Stimulated activated CD8-positive, alpha-beta memory T cell treated with anti-CD3 and anti-CD28 coated beads, Interleukin-12 subunit alpha, Interleukin-12 subunit beta, amount 100 ng/mL, for 24 hours (primary cell): ENCODE measurements at regions not wholly inside any gene's neighbourhood (a gene's known extent, or its start where the extent isn't known, plus 50 kb on each side); places are given as distances from the start of the nearest gene placed in this dataset.

Experiments used
- DNase-seq: peaks from one replicate; pipeline ENCODE4 v3.0.0-alpha.2; 2020; ENCODE audit errors: extremely low read depth

DNA sequence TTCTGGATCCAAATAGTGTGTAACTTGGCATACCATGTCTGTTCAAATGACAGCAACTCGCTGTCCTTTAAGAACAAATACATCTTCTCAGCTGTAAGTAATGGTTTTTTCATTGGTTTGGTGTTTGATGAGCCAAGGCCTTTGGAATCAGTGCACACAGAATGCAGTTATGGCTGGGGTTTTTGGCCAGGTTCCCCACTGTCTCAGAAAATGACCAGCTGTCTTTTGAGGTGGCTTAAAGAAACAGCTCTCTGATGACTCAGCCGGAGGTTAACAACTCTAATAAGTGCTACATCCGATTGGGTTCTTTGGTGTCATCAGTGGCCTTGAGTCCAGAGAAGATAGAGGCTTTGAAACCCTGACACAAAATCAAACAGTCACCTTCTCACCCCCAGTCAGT is 688.4 kb downstream of the REEP3 start:
- DNase-seq: no peak

DNA sequence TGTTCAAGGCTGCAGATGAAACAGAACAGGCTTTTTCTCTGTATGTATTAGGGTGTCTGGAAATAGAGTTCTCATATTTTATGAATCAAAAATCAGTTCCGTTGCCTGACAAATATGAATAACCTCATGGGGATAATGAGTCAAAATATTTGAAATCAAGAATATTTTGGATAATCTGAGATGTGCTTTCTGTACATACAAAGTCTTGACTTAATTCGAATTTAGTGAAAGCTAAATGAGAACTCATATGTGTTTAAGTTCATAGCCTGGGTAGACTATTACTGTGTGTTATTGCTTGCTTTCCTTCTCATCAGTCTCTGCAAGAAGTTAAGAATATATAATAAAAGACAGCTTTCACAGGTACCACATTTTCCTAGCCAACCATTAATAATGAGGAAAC is 689.0 kb downstream of the REEP3 start:
- no peak for DNase-seq

DNA sequence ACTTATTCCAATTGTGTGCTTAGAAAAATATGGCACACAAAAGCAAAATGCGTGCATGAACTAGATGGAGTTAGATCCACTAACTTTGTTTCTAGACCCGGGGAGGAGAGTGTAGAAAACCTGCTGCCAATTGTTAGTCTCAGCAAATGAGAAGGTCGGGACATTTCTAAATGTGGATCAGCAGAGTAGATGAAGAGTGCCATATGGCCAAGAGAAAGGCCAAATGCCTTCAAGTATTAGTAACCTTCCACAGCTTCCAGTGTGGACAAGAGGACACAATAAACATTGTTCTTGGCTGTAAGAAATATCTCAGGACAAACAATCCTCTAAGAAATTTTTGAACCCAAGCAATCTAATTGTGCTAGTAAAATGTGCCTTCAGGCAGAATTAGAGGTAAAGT is 690.3 kb downstream of the REEP3 start:
- DNase-seq: no peak

DNA sequence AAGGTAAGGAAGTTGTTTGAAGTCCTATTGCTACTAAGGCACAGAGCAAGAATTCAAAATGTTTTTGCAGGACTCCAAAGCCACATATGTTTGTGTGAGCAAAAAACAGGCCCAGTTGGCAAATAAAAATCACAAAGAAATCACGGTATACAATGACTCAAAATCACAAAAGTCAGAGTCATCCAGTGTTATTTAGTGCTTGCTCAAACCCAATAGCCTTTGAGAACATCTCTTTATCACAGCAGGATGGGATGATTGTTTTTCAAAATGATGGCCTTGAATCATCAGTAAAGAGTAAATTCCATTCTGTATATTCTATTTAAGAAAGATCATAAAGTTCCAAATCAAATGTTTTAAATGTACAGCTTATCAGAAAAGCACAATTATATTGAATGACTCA is 693.9 kb downstream of the REEP3 start:
- no peak for DNase-seq

DNA sequence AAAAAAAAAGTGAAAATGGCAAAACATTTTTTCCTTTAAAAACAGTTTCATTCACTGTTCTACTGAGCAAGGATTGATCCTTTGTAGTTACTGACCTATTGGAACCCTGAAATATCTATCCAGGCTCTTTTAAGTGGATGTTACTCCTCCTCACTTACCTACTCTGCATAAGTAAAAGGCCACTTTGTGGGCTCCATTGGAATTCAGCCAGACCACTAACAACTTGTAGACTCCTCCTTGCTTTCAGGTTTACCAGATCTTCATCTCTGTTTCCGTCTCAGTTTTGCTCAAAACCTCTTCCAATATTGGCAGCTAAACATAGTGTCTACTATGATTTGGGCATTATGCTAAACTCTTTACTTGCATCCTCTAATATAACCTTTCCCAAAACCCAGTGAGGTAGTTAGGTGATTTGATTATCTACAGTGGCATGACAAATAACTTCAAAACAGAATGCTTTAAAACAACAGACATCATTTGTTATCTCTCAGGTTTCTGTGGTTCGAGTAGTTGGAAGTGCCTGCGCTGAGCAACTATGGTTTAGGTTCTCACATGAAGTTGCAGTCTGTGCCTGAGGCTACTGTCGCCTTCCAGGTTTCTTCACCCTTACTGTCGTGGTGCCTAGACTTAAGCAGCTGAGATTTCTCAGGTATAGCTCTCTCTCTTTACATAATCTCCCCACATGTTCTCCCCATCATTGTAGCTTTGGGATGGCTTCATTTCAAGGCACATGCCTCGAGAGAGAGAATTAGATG is 698.2 kb downstream of the REEP3 start:
- DNase-seq: no peak

DNA sequence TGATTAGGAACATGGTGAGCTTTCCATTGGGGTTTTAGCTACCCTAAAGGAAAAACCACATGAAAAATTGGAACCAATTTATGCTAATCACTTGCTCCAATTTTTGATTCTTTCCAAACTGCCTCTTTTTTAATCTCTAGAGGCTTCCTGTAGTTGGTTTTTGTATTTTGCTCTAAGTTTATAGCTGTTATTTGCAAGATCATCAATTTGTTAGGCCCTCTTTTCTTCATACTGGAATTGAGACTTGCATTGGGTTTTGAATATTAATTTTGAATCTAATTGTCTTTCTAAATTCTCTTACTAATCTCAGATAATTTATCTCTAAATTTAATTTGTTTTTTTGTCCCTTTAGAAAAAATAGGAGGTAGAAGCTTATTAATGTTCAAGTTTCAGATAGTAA is 713.3 kb downstream of the REEP3 start:
- no peak for DNase-seq

DNA sequence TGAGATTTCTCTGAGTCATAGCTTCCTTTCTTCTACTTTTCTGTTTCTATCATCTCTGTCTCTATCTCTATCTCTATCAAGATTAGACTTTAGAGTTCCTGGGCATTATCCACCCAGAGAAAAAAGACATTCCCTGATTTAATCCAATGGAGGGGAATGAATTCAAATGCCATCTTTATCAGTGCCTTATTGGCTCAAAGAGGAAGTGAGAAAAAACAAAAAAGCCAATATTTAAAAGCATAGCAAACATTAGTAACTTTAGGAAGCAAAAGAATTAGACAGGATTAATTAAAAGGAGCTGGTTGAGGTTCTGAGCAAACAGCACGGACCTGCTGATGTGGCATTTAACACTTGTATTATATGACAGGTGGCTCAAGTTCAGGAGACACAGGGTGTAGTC is 736.5 kb downstream of the REEP3 start:
- no peak for DNase-seq

DNA sequence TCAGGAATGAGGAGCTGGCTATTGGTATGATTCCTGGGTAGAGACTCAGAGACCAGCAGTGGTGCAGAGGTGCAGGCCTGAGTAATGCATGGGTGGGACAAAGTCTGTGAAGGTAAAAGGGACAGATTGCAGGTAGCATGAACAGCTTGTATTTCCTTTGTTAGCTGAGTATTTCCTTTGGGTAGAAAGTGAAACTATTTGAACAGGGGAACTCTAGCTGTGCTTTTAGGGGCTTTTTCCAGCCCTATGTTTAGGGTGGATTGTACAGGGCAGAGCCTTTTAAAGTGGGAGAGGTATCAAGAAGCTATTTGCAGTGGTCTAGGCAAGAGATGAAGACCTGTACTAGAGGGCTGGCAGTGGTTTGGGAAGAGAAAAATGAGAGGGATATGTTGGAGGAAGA is 739.9 kb downstream of the REEP3 start:
- DNase-seq: no peak

DNA sequence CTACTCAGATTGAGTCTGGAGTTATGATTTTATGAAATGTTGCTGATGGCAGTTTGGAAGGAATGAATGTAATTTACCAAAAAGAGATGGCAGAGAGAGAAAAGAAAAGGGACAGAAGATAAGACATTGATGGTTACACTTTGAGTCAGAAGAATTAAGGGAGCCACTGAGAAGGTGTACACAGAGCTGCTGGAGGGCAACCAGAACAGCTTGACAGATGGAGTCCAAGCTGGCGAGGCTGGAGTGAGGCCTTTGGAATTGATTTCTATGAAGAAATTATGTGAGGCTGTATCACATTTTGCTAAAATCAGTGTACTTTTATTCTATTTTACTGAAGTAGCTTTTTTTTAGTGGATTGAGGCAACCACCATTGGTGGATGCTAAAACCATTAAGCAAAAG is 740.5 kb downstream of the REEP3 start:
- DNase-seq: no peak

DNA sequence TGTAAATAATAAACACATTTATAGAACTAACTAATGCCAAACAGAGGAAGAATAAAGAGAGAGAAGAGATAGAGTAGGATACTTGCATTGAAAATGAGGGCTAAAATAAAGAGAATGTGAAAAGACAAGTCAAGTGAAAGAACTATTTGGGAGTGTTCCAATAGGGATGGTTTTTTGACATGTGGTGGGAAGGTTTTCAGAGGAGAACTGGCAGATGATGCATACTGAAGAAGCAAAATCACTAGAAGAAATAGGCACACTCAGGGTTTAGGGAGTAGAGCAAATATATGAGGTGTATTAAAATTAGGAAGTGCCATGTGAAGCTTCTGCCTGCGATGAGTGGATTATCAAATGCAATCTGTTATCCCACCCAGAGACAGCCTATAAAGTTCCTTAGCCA is 744.8 kb downstream of the REEP3 start:
- no peak for DNase-seq

DNA sequence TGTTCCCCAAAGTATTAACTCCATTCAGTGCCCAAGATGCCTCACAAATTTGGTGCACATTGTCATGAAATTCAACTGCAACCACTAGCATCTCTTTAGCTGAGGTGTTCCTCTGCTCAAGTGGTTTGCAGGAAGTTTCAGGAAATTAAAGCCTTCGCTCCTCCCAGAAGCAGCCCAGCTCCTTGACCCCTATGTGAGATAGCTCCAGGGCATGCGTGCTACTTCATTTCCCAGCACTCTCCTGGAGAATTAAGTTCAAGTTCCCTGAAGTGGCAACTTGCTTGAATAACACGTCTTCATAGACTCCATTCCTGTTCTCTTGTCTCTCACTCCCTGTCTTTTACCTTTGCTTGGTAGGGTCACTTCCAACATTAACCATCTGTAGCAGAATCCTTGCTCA is 750.3 kb downstream of the REEP3 start:
- DNase-seq: no peak

DNA sequence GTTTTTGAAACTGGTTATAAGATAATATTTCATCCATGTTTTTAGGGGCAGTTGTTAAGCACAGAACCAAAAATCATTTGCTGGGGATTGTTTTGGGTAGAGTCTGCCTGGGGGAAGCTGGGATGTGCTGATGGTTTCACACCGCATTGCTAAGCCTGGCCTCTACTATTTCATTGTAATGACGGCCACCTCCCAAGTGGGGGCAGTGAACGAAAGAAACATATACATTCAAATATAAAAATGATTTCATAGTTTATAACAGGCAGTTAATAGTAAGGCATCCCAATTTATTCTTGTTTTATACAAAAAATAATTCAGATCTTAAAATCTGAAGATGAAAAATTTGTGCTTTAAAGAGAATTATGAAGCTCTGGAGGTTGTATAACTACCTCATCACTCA is 750.8 kb downstream of the REEP3 start:
- DNase-seq: no peak

DNA sequence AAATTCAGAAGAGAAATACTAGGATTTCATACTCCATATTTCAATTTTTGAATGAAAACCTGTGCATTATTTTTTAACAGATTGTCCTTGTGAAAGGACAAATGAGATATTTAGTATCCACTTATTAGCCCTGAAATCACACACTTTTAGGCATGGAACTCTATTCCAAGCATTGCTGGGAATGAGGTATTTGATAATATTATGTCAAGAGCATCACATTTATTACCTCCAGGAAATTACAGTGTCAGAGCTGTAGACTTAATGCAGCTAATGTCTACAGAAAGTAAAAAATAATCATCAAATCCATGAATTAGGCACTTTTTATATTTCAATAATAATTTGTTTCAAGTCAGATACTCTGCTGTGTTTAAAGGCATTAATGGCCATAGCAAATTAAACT is 753.8 kb downstream of the REEP3 start:
- DNase-seq: no peak

DNA sequence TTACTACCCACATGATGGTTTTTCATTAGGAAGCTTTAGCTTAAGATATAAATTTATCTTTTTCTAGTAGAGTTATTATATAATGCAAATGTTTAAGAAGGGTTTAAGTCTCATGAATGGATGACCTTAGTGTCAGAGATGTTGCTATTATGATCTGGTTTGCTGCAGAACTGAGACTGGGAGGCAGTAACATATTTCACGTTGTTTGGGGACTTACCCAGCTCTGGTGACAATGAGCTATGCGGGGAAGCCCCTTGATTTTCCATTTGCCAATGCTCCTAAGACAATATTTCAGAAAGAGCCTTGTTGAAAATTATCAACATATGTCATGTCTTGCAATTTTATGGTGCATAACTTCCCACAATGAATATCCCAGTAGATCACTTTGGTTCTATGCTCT is 754.6 kb downstream of the REEP3 start:
- no peak for DNase-seq

DNA sequence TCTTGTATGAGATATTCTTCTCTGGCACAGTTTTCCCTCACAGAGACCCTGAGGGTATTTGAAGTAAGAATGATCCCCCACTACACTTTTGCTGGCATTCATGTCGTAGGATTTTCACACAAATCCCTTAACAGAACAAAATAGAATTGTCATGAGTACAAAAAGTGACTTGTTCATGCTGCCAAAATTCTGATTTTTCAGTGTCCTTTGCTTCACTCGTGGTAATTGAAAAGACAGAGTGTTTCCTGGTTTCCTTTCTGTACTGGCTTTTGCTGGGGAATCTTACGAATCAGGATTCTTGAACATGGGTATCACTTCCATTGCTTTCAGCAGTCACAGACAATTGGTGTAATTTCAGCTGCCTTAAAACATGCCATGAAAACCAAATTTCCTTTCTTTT is 756.3 kb downstream of the REEP3 start:
- DNase-seq: no peak

DNA sequence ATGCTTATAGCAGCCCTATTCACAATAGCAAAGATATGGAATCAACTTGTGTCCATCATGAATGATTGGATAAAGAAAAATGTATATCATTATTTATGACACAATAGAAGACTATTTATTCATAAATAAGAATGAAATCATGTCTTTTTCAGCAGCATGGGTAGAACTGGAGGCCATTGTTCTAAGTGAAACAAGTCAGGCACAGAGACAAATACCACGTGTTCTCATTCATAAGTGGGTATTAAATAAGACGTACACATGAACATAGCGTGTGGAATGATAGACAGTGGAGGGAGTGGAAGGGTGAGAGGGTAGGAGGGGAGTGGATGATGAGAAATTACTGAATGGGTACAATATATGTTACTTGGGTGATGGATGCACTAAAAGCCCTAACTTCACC is 762.4 kb downstream of the REEP3 start:
- DNase-seq: no peak

DNA sequence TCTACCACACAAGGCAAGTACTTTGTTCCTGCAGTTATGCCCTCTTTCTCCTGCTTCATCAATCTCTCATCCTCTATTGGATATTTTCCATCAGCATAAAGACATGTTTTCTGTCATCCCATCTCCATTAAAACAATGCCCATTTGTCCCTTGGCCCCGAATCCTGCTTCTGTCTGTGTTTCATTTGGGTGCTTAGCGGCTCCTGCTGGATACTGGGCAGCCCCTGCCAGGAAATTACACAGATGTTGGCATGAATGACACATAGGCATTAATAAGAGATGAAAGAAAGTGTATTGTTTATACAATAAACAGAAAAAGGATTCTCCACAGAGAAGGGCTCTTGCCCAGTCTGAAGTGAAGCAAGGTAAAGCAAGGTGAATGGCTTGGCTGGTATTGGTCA is 765.3 kb downstream of the REEP3 start:
- DNase-seq: no peak

DNA sequence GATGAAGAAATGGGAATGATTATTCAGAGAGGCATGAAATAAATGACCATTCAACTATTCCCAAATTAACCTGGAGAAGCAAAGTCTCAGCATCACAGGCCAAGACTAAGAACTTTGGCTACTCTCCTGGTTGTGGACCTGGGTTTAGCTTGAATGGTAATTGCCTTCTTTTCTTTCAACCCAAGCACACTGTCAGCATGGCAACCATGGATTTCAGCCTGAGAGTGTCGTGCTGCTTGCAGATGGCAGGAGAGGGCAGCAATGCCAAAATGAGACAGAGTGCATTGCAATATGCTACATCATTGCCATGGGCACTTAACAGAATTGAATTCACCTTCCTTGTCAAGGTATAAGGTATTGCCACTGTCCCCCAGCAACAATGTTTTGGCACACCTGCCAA is 767.2 kb downstream of the REEP3 start:
- no peak for DNase-seq

DNA sequence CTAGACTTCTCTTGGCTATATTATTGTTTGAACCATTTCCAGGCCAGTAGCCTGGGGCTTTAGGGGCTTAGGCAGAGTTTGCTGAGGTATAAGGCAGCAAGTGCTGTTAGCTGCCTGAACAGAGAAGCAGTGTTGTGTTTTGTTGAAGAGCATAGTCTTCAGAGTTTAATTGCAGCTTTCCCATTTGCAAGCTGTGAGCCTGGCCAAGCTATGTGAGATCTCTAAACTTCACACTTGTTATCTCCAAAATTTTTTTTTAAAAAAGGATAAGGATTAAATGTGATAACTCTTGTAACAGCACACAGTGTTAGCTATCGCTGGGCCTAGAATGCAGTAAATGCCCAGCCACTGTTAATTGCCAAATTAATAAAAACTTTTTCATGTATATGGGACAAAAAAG is 782.4 kb downstream of the REEP3 start:
- no peak for DNase-seq

DNA sequence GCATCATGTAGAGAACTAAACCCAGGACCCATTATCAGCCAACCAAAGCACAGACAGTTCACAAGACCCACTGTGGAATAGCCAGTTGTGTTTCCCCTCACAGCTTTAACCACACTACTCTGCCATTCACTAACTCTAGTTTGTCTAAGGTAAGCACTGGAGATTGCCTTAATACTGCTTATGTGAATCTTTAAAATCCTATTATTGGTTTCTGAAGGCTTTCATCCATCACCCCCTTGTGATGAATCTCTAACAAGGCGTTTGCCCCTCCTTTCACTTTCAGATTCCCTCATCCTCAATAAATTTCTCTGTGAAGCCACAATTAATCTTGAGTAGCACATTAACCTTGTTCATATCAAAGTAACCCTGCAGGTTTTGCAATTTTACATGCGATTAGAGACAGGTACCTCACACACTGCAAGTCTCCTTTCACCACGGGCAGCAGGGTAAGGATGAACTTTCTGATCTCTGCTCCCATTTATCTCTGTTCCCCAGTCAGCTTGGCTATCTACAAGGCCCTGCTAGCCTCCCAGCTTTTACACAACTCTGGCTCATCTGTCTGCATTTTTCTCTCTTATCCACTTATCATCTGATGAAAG is 785.6 kb downstream of the REEP3 start:
- DNase-seq: no peak

DNA sequence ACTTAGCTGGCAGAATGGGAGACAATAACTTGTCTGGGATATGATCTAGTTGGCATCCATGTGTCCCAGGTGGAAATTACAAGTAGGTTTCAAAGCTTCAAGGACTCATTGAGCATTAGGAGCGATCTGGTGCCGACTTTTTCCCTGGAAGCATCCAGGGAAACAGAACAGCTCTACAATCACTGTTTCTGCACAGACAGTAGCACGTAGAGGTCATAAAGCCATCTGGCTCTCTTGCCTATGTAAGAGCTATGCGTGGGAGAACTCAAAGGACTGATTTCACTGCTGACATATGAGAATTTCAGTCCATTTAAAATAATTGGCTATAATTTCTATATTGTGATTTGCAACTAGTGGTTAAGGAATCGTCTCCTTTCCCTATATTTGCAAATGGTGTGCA is 791.7 kb downstream of the REEP3 start:
- no peak for DNase-seq

DNA sequence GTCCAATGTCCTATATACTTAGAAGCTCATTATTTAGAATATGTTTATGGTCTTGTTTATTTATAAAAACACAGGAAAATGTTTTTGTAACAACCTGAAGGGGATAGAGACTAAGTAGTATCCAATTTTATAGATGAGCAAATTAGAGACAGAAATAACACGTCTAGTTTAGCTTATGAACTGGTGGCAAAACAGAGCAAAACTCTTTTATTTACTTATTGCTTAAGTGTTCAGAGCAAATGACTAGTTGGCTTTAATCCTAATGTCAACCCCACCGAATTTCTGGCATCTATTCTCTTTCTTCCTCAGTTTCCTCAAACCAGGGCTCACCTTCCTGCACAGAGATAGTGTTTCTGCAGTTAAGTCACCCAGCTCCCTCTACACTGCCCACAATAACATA is 792.8 kb downstream of the REEP3 start:
- no peak for DNase-seq

DNA sequence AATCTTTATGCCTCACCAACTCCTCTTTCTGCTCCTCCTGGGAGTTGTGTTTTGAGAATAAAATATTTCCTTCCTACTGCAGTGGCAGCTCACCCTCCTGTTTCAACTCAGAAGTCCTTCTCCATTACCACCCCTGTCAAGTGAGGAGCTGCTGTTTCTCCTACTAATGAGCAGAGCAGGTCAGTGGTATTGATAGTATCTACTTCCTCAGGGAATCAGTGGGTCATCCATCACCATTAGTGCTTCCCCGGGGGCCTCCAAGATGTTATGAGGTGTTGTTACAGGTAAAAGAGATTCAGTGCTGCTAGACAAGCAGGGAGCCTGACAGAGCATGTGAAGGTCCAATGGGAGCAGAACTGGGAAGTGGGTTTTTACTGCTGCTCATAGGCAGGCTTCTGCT is 795.2 kb downstream of the REEP3 start:
- DNase-seq: no peak

DNA sequence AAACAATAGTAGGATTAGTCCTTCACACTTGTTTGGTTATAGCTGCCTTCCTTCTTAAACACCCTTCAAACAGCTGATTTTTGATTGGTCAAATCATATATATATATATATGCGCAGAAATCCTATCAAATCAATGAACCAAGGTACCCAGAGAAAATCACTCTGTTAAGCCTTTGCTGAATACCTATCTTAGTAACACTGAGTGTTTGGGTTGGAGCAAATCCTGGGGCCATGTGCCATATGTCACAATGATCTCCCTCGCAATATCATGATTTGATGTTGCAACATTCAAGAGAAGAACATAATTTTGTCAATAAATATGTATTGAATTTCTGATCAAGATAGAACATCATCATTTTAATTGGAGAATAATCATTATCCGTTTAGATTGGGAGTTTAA is 795.6 kb downstream of the REEP3 start:
- DNase-seq: no peak
